Heart left ventricle (tissue), 13 donors: ENCODE measurements at regions not wholly inside any gene's neighbourhood (a gene's known extent, or its start where the extent isn't known, plus 50 kb on each side); places are given as distances from the start of the nearest gene placed in this dataset.

Source experiments
- POLR2A ChIP-seq, 2 donors: fragments of 450-650 bp; IDR thresholded peaks; one replicate each; pipeline ENCODE4 v1.6.1; 2017; ENCODE audit warnings: antibody characterized with exemption in 2 of 2, mild to moderate bottlenecking in 2 of 2, moderate library complexity in 2 of 2
- TF ChIP-seq, protein P1 (sequence below), 12 donors: fragments of 200-600 bp; sonication (generic) in 4 of 12; IDR thresholded peaks; one replicate each; pipeline versions ENCODE4 v1.5.0 to v1.8.0; 2018 to 2022; ENCODE audit warnings: antibody characterized with exemption in 12 of 12, mild to moderate bottlenecking in 5 of 12
- donor health status: ischemic (EF 13 %, LVEDD 7.1; RV severe dilation, severe dysfunction).
- donor health status: DM: no; HTN: yes; CAD: no.
- donor health status: DM: no; HTN: no; CAD: no.
- donor health status: ischemic (EF 25% LVEDD 6.9; RV normal size, moderate dysfunction).
- donor health status: ischemic (EF 25% LVEDD 5.7; RV mildly dilated, moderate dysfunction).
- donor health status: ischemic (EF 35%, LVEDD 5.7; RV mildly dilated, moderate dysfunction).
- donor health status: nonischemic (EF 11% LVEDD 7.7; RV severe dilation, severe dysfunction).
- donor health status: DM: yes; HTN: yes; CAD: no.
- donor health status: PGD.
- donor health status: ischemic (EF 29% LVEDD 5.4; RV normal size, mild dysfunction).
- donor health status: nonischemic (EF 23%, LVEDD 6.1; RV moderate dilation, normal function).

DNA sequence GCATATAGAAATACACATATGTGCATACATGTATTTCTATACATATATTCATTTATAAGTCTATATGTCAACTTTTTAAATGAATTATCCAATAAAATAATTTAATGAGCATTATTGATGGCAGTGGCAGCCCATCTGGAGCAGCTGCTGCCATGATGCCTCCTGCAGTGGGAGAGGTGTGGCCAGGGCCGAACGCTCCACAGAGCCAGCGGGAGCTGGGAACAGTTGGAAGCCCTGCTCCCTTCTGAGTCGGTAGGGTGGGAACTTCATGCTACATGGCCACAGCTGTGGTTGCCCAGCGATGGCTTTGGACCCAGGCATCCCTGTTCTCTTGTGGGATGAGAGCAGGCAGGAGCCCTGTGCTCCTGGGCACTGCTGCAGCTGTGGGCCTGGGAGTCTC lies 812.4 kb upstream of the CTNND2 start:
- TF ChIP-seq, protein P1, sequence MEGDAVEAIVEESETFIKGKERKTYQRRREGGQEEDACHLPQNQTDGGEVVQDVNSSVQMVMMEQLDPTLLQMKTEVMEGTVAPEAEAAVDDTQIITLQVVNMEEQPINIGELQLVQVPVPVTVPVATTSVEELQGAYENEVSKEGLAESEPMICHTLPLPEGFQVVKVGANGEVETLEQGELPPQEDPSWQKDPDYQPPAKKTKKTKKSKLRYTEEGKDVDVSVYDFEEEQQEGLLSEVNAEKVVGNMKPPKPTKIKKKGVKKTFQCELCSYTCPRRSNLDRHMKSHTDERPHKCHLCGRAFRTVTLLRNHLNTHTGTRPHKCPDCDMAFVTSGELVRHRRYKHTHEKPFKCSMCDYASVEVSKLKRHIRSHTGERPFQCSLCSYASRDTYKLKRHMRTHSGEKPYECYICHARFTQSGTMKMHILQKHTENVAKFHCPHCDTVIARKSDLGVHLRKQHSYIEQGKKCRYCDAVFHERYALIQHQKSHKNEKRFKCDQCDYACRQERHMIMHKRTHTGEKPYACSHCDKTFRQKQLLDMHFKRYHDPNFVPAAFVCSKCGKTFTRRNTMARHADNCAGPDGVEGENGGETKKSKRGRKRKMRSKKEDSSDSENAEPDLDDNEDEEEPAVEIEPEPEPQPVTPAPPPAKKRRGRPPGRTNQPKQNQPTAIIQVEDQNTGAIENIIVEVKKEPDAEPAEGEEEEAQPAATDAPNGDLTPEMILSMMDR (IDR thresholded peaks at IDR 0.05) = no peak
- no peak for TF ChIP-seq POLR2A (IDR thresholded peaks at IDR 0.05)
